Lower leg skin (tissue), 3 donors: ENCODE measurements at regions not wholly inside any gene's neighbourhood (a gene's known extent, or its start where the extent isn't known, plus 50 kb on each side); places are given as distances from the start of the nearest gene placed in this dataset.

Experiments
- CTCF ChIP-seq, 3 donors: fragments of 450-650 bp; IDR thresholded peaks; one replicate each; pipeline ENCODE4 v1.5.1; 2016; ENCODE audit warnings: antibody characterized with exemption in 3 of 3, mild to moderate bottlenecking in 3 of 3, moderate library complexity in 2 of 3
- POLR2A ChIP-seq, 2 donors: fragments of 450-650 bp; IDR thresholded peaks; one replicate each; pipeline ENCODE4 v1.6.1; 2016 to 2017; ENCODE audit warnings: antibody characterized with exemption in 2 of 2, mild to moderate bottlenecking in 1 of 2, moderate library complexity in 1 of 2

DNA sequence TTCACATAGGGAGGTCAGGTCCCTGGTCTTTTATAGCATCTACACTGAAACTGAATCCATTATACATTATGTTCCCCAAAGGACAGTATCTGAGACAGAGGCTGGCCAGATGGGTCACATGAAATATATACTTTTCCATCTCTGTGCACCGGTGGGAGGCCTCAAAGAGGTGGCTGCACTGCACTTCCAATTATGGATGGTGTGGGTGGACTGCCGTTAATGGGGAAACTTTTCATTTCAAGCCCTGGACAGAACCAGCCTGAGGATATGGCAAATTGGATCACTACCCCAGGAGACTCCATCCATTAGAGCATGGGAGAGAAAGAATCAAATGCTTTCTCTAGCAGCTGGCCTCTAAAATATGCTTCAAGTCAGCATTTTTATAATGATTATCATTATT lies 280.5 kb upstream of the OPRM1 start:
- no peak for TF ChIP-seq POLR2A (IDR thresholded peaks at IDR 0.05)
- no peak for TF ChIP-seq CTCF (IDR thresholded peaks at IDR 0.05)
